Keratinocyte (primary cell): ENCODE measurements at regions not wholly inside any gene's neighbourhood (a gene's known extent, or its start where the extent isn't known, plus 50 kb on each side); places are given as distances from the start of the nearest gene placed in this dataset.

Experiments
- CTCF ChIP-seq, 3 experiments: IDR thresholded peaks in 1 of 3; conservative IDR thresholded peaks in 1 of 3; optimal IDR thresholded peaks in 1 of 3; 2 replicates in 2 of 3; 3 replicates in 1 of 3; pipeline versions ENCODE3 to v1.5.1; 2011; ENCODE audit warnings: low read length in 3 of 3, mild to moderate bottlenecking in 3 of 3, moderate library complexity in 2 of 3, control low read depth in 1 of 3, inconsistent platforms in 1 of 3; ENCODE audit not compliant: insufficient read depth in 2 of 3; ENCODE audit errors: extremely low read depth in 1 of 3
- EZH2 ChIP-seq: IDR thresholded peaks from one replicate; pipeline ENCODE4 v1.6.1; 2012; ENCODE audit warnings: inconsistent platforms, mild to moderate bottlenecking, low read length, moderate library complexity

GRCh38 chr4:100014616-100015015 is 64.5 kb upstream of the H2AZ1 start:
- TF ChIP-seq CTCF (optimal IDR thresholded peaks at IDR 0.05 in 1 of 3, IDR thresholded peaks at IDR 0.05 in 1 of 3, conservative IDR thresholded peaks at IDR 0.05 in 1 of 3; ENCODE audit: extremely low read depth in 1 of 3, insufficient read depth in 2 of 3, low read length in 3 of 3), result no peak
- TF ChIP-seq EZH2, result no peak
